AG04449 (cell line): ENCODE measurements at regions not wholly inside any gene's neighbourhood (a gene's known extent, or its start where the extent isn't known, plus 50 kb on each side); places are given as distances from the start of the nearest gene placed in this dataset.

Experiments used
- CTCF ChIA-PET: fragments of 350-600 bp; formaldehyde crosslinking; extraction: SDS; loops from one replicate; lab custom pipeline; 2021; ENCODE audit warnings: antibody characterized with exemption; lab: Yijun Ruan, JAX
- POLR2A ChIA-PET: fragments of 400-600, 350-600 bp; formaldehyde crosslinking; extraction: SDS; loops from one replicate; lab custom pipeline; 2020; ENCODE audit warnings: antibody characterized with exemption, inconsistent platforms; lab: Yijun Ruan, JAX
- DNase-seq: peaks from one replicate; pipeline ENCODE4 v3.0.0-alpha.2; 2010; ENCODE audit warnings: low read depth, low spot score
- H3K4me3 ChIP-seq: 2 replicates; pipeline ENCODE4 v1.5.1; 2011; ENCODE audit warnings: low read depth, mild to moderate bottlenecking, control low read depth, low read length
- CTCF ChIP-seq: IDR thresholded peaks from one replicate; pipeline ENCODE4 v1.5.1; 2011; ENCODE audit warnings: mild to moderate bottlenecking, moderate library complexity, low read length, control low read depth, inconsistent platforms; ENCODE audit not compliant: insufficient read depth; ENCODE audit errors: missing control alignments

GRCh38 chr13:50724913-50725312 lies 118.6 kb downstream of the DLEU7 start:
- H3K4me3 ChIP-seq, result no peak overlapping the region
- CTCF ChIA-PET, result no interaction called here
- DNase-seq, result no peak

GRCh38 chr13:50726164-50726563 lies 117.3 kb downstream of the DLEU7 start:
- ChIA-PET POLR2A (no interaction called here), CTCF (interaction anchor here (1.4 to 2.4 kb wide), 3 partner anchors 11 to 74 kb away, joined by 3 to 6 read pairs (median 5); no protein-coding TSS in a partner anchor)
- TF ChIP-seq CTCF, result no peak
- no peak overlapping the region for H3K4me3 ChIP-seq
- DNase-seq, result no peak

More at GRCh38 chr13:50724913-50725312, 118.6 kb downstream of the DLEU7 start:
- POLR2A ChIA-PET, result no interaction called here
- TF ChIP-seq CTCF, result no peak

GRCh38 chr13:50729177-50729576 lies 114.3 kb downstream of the DLEU7 start:
- POLR2A ChIA-PET, result no interaction called here
- TF ChIP-seq CTCF, result no peak
- CTCF ChIA-PET, result no interaction called here
- no peak overlapping the region for H3K4me3 ChIP-seq
- no peak for DNase-seq

- no peak overlapping the region for H3K4me3 ChIP-seq
- ChIA-PET POLR2A (no interaction called here), CTCF (interaction anchor here (0.7 to 1.2 kb wide), 2 partner anchors 80 to 178 kb away, joined by 3 read pairs; no protein-coding TSS in a partner anchor)
- DNase-seq, result no peak
- TF ChIP-seq CTCF, result no peak
These were observed 112.8 kb downstream of the DLEU7 start for GRCh38 chr13:50730496-50731351.

- TF ChIP-seq CTCF, result no peak
- POLR2A ChIA-PET, result no interaction called here
- H3K4me3 ChIP-seq, result no peak overlapping the region
- DNase-seq, result peak; percentile 40
- CTCF ChIA-PET, result interaction anchor here (0.7 to 1.2 kb wide), 2 partner anchors 79 to 179 kb away, joined by 3 read pairs; no protein-coding TSS in a partner anchor
These were observed 112.1 kb downstream of the DLEU7 start for GRCh38 chr13:50731400-50731799.

- H3K4me3 ChIP-seq, result no peak overlapping the region
- CTCF ChIA-PET, result interaction anchor here (0.6 kb wide), 1 partner anchor 148 kb away, joined by 3 read pairs; no protein-coding TSS in a partner anchor
- POLR2A ChIA-PET, result no interaction called here
- no peak for TF ChIP-seq CTCF
- peak; percentile 52 for DNase-seq
These were observed 110.8 kb downstream of the DLEU7 start for GRCh38 chr13:50732712-50733111.
